GM12872 (cell line): ENCODE measurements at regions not wholly inside any gene's neighbourhood (a gene's known extent, or its start where the extent isn't known, plus 50 kb on each side); places are given as distances from the start of the nearest gene placed in this dataset.

Experiments
- TF ChIP-seq, protein P1 (sequence below): IDR thresholded peaks from 3 replicates; pipeline ENCODE4 v1.5.1; 2011; ENCODE audit warnings: low read depth, mild to moderate bottlenecking, low read length, moderate library complexity; ENCODE audit not compliant: insufficient read depth

DNA sequence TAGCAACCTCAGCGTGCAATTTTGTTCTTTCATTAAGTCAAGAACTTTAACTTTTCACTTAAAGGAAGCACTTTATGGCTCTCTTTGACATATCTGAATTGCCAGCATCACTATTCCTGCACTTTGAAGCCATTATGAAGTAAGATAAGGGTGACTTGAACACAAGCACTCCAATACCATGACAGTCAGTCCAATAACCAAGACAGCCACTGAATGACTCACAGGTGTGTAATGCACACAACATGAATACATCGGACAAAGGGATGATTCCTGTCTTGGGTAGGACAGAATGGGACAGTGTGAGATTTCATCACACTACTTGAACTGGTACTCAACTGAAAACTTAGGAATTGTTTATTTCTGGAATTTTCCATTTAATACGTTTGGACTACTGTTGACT, 233.7 kb upstream of the IPO5 start:
- TF ChIP-seq, protein P1, sequence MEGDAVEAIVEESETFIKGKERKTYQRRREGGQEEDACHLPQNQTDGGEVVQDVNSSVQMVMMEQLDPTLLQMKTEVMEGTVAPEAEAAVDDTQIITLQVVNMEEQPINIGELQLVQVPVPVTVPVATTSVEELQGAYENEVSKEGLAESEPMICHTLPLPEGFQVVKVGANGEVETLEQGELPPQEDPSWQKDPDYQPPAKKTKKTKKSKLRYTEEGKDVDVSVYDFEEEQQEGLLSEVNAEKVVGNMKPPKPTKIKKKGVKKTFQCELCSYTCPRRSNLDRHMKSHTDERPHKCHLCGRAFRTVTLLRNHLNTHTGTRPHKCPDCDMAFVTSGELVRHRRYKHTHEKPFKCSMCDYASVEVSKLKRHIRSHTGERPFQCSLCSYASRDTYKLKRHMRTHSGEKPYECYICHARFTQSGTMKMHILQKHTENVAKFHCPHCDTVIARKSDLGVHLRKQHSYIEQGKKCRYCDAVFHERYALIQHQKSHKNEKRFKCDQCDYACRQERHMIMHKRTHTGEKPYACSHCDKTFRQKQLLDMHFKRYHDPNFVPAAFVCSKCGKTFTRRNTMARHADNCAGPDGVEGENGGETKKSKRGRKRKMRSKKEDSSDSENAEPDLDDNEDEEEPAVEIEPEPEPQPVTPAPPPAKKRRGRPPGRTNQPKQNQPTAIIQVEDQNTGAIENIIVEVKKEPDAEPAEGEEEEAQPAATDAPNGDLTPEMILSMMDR = no peak

- TF ChIP-seq, protein P1 = no peak
These were observed 232.6 kb upstream of the IPO5 start for GRCh38 chr13:97720896-97721295.

GRCh38 chr13:97723655-97724054, 229.8 kb upstream of the IPO5 start:
- TF ChIP-seq, protein P1 = no peak

- TF ChIP-seq, protein P1 = no peak
These were observed 229.0 kb upstream of the IPO5 start for GRCh38 chr13:97724450-97724849.

- TF ChIP-seq, protein P1 = no peak
These were observed 226.7 kb upstream of the IPO5 start for GRCh38 chr13:97726664-97727280.

DNA sequence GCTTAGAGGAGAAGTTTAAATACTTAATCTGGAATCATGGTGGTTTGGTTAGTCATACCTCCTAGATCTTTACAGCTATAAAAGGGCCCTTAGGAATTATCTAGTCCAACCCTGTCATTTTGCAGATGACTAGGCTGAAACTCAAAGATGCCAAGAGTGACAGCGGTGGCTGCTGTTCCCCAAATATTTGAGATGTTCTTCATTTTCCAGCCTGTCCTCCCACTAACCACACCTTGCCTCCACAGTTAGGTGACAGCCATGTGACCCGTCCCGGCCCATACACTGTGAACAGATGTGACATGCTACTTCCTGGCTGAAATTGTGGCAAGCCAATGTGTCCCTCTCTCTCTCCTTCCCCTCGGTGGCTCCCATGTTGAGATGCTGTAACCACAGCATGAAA, 225.5 kb upstream of the IPO5 start:
- TF ChIP-seq, protein P1 = no peak

- TF ChIP-seq, protein P1 = no peak
These were observed 217.0 kb upstream of the IPO5 start for GRCh38 chr13:97736436-97736835.

GRCh38 chr13:97742084-97742483, 211.4 kb upstream of the IPO5 start:
- TF ChIP-seq, protein P1 = no peak
